NK-92 treated with Interleukin-12 subunit alpha and Interleukin-12 subunit beta, amount 100 ng/mL, for 24 hours (cell line): ENCODE measurements at regions not wholly inside any gene's neighbourhood (a gene's known extent, or its start where the extent isn't known, plus 50 kb on each side); places are given as distances from the start of the nearest gene placed in this dataset.

Experiments
- DNase-seq: peaks from one replicate; lab custom pipeline; 2025; lab: John Stamatoyannopoulos, UW

- DNase-seq, result no peak
These were observed 161.7 kb downstream of the IRF8 start for GRCh38 chr16:86060381-86061317.

- DNase-seq, result no peak
These were observed 162.3 kb downstream of the IRF8 start for GRCh38 chr16:86061318-86061695.

- no peak for DNase-seq
These were observed 162.8 kb downstream of the IRF8 start for GRCh38 chr16:86061721-86062120.

GRCh38 chr16:86062271-86062965 lies 163.5 kb downstream of the IRF8 start:
- no peak for DNase-seq

- DNase-seq, result no peak
These were observed 164.9 kb downstream of the IRF8 start for GRCh38 chr16:86063760-86064405.

- no peak for DNase-seq
These were observed 165.7 kb downstream of the IRF8 start for GRCh38 chr16:86064431-86065250.

GRCh38 chr16:86065711-86066110 lies 166.7 kb downstream of the IRF8 start:
- DNase-seq, result no peak

GRCh38 chr16:86066811-86067210 lies 167.8 kb downstream of the IRF8 start:
- no peak for DNase-seq

GRCh38 chr16:86067516-86067915 lies 168.6 kb downstream of the IRF8 start:
- no peak for DNase-seq

- no peak for DNase-seq
These were observed 169.0 kb downstream of the IRF8 start for GRCh38 chr16:86067936-86068335.

GRCh38 chr16:86068722-86069121 lies 169.8 kb downstream of the IRF8 start:
- no peak for DNase-seq

GRCh38 chr16:86069736-86070298 lies 170.9 kb downstream of the IRF8 start:
- DNase-seq, result no peak

GRCh38 chr16:86070484-86070883 lies 171.5 kb downstream of the IRF8 start:
- DNase-seq, result no peak

GRCh38 chr16:86070971-86071370 lies 172.0 kb downstream of the IRF8 start:
- no peak for DNase-seq

- no peak for DNase-seq
These were observed 172.8 kb downstream of the IRF8 start for GRCh38 chr16:86071611-86072240.

GRCh38 chr16:86072328-86073102 lies 173.6 kb downstream of the IRF8 start:
- no peak for DNase-seq

- no peak for DNase-seq
These were observed 174.2 kb downstream of the IRF8 start for GRCh38 chr16:86073103-86073625.

- no peak for DNase-seq
These were observed 175.0 kb downstream of the IRF8 start for GRCh38 chr16:86073763-86074493.
